ENCODE measurements at regions not wholly inside any gene's neighbourhood (a gene's known extent, or its start where the extent isn't known, plus 50 kb on each side); places are given as distances from the start of the nearest gene placed in this dataset.

GRCh38 chrX:39769748-39770147 lies 328.0 kb downstream of the BCOR start:
- TF ChIP-seq EZH2 (IDR thresholded peaks at IDR 0.05; ENCODE audit: borderline replicate concordance, low read length) (no peak), CTCF (IDR thresholded peaks at IDR 0.05; ENCODE audit: low read length) (no peak)
